ENCODE measurements at regions not wholly inside any gene's neighbourhood (a gene's known extent, or its start where the extent isn't known, plus 50 kb on each side); places are given as distances from the start of the nearest gene placed in this dataset.

DNA sequence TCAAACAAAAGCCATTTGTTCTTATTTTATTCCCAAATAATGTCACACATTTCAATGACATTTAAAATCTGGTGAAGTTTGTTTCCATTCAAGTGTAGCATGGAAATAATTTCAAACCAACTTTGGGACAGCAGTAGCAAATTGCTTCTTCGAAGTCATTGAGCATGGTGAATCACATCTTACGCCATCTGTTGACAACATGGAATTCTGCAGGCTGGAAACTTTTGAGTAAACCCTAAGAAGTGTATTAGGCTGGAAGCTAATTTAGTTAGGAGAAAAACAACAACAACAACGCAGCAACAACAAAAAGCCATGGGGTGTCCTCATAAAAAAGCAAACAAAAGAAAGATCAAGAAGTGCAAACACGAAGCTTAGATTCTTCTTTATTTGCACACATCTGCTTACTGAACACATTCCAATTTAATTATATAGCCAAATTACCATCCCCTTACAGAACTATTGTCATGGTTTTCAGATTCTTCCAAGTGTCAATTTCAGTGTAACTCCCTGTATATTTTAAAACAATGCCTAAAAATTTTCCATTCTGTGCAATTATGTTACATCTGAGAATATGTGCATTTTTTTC, 659.0 kb upstream of the CDH7 start:
- WGBS, 2 donors, result 14 to 24% methylated on average over 4 of the region's 4 CpGs
- no peak overlapping the region for H3K27ac ChIP-seq (ENCODE audit: low read depth in 2 of 2, low read length in 1 of 2)
- no peaks in the 10 kb centered on the region for H3K4me1 ChIP-seq (ENCODE audit: control insufficient read depth in 2 of 2, insufficient read depth in 2 of 2, low read length in 1 of 2)
- no peaks in the 10 kb centered on the region for H3K9me3 ChIP-seq (ENCODE audit: control insufficient read depth in 2 of 2, insufficient read depth in 1 of 2, low read depth in 1 of 2, low read length in 1 of 2)
- no peaks in the 10 kb centered on the region for H3K27me3 ChIP-seq (ENCODE audit: control insufficient read depth in 1 of 2, insufficient read depth in 2 of 2, low read length in 2 of 2)
- H3K4me3 ChIP-seq (ENCODE audit: low read depth in 1 of 2, low read length in 2 of 2), result no peak overlapping the region
- no peaks in the 10 kb centered on the region for H3K36me3 ChIP-seq (ENCODE audit: control insufficient read depth in 2 of 2, insufficient read depth in 2 of 2, low read length in 1 of 2)

DNA sequence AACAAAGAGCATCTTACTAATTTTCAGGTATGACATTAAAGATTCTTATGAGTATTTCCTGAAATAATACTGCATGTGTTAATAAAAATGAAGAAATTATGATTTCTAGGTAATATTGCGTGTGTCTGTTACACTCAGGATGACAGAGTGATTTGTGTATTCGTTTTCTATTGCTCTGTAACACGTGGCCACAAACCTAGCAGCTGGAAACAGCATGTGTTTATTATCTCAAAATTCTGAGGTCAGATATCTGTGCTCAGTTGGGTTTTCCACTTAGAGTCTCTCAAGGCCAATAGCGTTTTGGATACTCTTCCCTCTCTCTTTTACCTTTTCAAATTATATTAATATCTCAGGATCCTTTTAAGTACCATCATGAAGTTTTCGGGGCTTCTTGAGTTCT, 667.9 kb upstream of the CDH7 start:
- H3K4me3 ChIP-seq (ENCODE audit: low read depth in 1 of 2, low read length in 2 of 2), result no peak overlapping the region
- H3K9me3 ChIP-seq (ENCODE audit: control insufficient read depth in 2 of 2, insufficient read depth in 1 of 2, low read depth in 1 of 2, low read length in 1 of 2), result no peaks in the 10 kb centered on the region
- H3K27me3 ChIP-seq (ENCODE audit: control insufficient read depth in 1 of 2, insufficient read depth in 2 of 2, low read length in 2 of 2), result no peaks in the 10 kb centered on the region
- WGBS, 2 donors, result 58 to 60% methylated on average over 5 of the region's 5 CpGs
- no peaks in the 10 kb centered on the region for H3K36me3 ChIP-seq (ENCODE audit: control insufficient read depth in 2 of 2, insufficient read depth in 2 of 2, low read length in 1 of 2)
- H3K4me1 ChIP-seq (ENCODE audit: control insufficient read depth in 2 of 2, insufficient read depth in 2 of 2, low read length in 1 of 2), result no peaks in the 10 kb centered on the region
- no peak overlapping the region for H3K27ac ChIP-seq (ENCODE audit: low read depth in 2 of 2, low read length in 1 of 2)

DNA sequence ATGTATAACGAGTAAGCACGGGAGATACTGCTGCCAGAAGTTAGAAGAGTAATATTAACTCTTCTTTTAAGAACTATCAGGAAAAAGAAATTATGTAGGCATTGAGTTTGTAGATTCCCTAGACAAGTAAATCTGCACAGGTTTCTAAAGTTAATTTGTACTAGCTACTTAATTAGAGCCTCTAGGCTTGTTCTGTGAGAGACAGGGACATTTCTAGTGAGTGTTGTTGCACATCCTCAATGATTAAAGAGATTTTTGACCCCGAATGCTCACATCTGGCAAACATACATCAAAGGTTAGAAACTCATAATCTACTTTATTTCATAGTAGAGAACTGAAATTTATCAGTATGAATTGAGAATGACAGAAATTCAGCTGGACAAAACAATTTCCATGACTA, 669.0 kb upstream of the CDH7 start:
- 58 to 63% methylated on average over 3 of the region's 3 CpGs for WGBS, 2 donors

DNA sequence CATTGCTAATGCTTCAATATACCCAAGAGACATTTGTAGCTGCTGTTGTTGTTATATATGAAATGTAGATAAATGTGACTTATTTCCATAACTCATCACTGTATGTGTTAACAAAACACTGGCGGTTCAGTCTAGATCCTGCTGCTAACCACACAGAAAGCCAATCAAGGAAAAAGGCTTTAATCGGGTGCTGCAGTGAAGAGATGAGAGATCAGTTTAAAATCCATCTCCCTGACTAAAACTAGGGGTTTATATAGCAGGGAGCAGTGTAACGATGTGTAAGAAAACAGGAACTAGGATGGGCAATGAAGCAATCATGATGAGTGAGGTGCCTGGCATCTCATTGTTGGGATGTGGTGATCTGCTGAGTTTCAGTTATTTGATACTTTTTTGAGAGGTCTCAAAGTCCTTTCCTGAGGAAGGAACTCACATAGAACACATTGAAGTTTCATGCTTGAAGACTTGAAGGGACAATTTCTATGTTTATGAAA, 677.7 kb upstream of the CDH7 start:
- Histone ChIP-seq H3K4me3 (ENCODE audit: low read depth in 1 of 2, low read length in 2 of 2) (no peak overlapping the region), H3K27ac (ENCODE audit: low read depth in 2 of 2, low read length in 1 of 2) (no peak overlapping the region), H3K4me1 (ENCODE audit: control insufficient read depth in 2 of 2, insufficient read depth in 2 of 2, low read length in 1 of 2) (no peaks in the 10 kb centered on the region), H3K9me3 (ENCODE audit: control insufficient read depth in 2 of 2, insufficient read depth in 1 of 2, low read depth in 1 of 2, low read length in 1 of 2) (peaks cover 0 to 2% of the 10 kb centered on the region in 2 donors), H3K27me3 (ENCODE audit: control insufficient read depth in 1 of 2, insufficient read depth in 2 of 2, low read length in 2 of 2) (no peaks in the 10 kb centered on the region), H3K36me3 (ENCODE audit: control insufficient read depth in 2 of 2, insufficient read depth in 2 of 2, low read length in 1 of 2) (no peaks in the 10 kb centered on the region)
- 76 to 82% methylated on average over 3 of the region's 3 CpGs for WGBS, 2 donors

More for the DNA sequence above, 669.0 kb upstream of the CDH7 start:
- Histone ChIP-seq H3K27me3 (ENCODE audit: control insufficient read depth in 1 of 2, insufficient read depth in 2 of 2, low read length in 2 of 2) (no peaks in the 10 kb centered on the region), H3K4me1 (ENCODE audit: control insufficient read depth in 2 of 2, insufficient read depth in 2 of 2, low read length in 1 of 2) (no peaks in the 10 kb centered on the region), H3K9me3 (ENCODE audit: control insufficient read depth in 2 of 2, insufficient read depth in 1 of 2, low read depth in 1 of 2, low read length in 1 of 2) (no peaks in the 10 kb centered on the region), H3K36me3 (ENCODE audit: control insufficient read depth in 2 of 2, insufficient read depth in 2 of 2, low read length in 1 of 2) (no peaks in the 10 kb centered on the region), H3K27ac (ENCODE audit: low read depth in 2 of 2, low read length in 1 of 2) (no peak overlapping the region), H3K4me3 (ENCODE audit: low read depth in 1 of 2, low read length in 2 of 2) (no peak overlapping the region)

DNA sequence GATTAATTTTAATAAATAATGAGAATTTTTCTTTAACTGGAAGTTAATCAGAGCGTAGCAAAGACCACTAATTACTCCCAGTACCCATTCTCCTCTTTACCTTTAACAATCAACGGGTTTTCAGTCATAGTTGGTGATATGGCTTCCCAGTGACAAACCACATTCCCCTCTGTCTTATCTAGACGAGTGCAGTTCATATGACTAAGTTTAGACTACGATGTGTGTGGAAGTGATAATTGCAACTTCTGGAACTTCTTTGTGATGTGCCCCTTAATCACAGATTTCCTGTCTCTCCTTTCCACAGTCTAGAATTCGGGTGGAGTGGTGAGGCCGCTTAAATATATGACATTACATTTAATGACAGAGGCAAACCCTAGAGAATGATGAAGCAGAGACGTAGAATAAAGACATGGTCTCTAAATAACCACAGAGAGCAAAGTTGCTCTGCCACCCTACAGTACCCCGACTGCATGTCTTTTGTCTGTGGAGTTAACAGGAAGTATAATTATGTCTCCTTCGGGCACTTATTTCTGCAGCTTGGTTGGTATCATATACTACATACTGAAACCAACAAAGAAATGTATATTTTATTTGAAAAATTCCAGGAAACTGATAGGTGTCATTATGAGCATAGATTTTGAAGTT, 693.3 kb upstream of the CDH7 start:
- Histone ChIP-seq H3K4me3 (ENCODE audit: low read depth in 1 of 2, low read length in 2 of 2) (no peak overlapping the region), H3K4me1 (ENCODE audit: control insufficient read depth in 2 of 2, insufficient read depth in 2 of 2, low read length in 1 of 2) (no peaks in the 10 kb centered on the region), H3K27me3 (ENCODE audit: control insufficient read depth in 1 of 2, insufficient read depth in 2 of 2, low read length in 2 of 2) (no peaks in the 10 kb centered on the region), H3K9me3 (ENCODE audit: control insufficient read depth in 2 of 2, insufficient read depth in 1 of 2, low read depth in 1 of 2, low read length in 1 of 2) (peaks cover 0 to 2% of the 10 kb centered on the region in 2 donors), H3K36me3 (ENCODE audit: control insufficient read depth in 2 of 2, insufficient read depth in 2 of 2, low read length in 1 of 2) (no peaks in the 10 kb centered on the region), H3K27ac (ENCODE audit: low read depth in 2 of 2, low read length in 1 of 2) (no peak overlapping the region)
- 61 to 64% methylated on average over 9 of the region's 9 CpGs for WGBS, 2 donors

DNA sequence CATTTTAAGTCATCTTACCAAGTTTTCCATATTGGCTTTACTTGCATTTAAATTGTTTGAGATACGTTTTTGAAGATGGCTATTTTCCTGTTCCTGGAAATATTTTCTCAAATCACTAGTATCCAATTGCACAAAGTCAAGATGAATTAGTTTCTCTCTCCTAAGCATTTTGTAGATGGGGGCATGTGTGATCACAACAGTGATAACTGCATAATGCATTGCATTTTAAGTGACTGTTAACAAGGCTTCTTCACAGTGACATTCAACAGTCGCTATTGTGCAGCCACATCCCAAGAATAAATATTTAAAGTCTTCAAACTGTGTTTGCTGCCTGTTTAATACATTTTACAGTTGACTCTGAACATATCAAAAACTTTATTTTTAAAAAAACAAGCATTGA, 694.2 kb upstream of the CDH7 start:
- peaks cover 0 to 2% of the 10 kb centered on the region in 2 donors for H3K9me3 ChIP-seq (ENCODE audit: control insufficient read depth in 2 of 2, insufficient read depth in 1 of 2, low read depth in 1 of 2, low read length in 1 of 2)
- H3K27me3 ChIP-seq (ENCODE audit: control insufficient read depth in 1 of 2, insufficient read depth in 2 of 2, low read length in 2 of 2), result no peaks in the 10 kb centered on the region
- no peaks in the 10 kb centered on the region for H3K36me3 ChIP-seq (ENCODE audit: control insufficient read depth in 2 of 2, insufficient read depth in 2 of 2, low read length in 1 of 2)
- no peak overlapping the region for H3K4me3 ChIP-seq (ENCODE audit: low read depth in 1 of 2, low read length in 2 of 2)
- no peak overlapping the region for H3K27ac ChIP-seq (ENCODE audit: low read depth in 2 of 2, low read length in 1 of 2)
- H3K4me1 ChIP-seq (ENCODE audit: control insufficient read depth in 2 of 2, insufficient read depth in 2 of 2, low read length in 1 of 2), result no peaks in the 10 kb centered on the region
- WGBS, 2 donors, result 56 to 74% methylated on average over 2 of the region's 2 CpGs

DNA sequence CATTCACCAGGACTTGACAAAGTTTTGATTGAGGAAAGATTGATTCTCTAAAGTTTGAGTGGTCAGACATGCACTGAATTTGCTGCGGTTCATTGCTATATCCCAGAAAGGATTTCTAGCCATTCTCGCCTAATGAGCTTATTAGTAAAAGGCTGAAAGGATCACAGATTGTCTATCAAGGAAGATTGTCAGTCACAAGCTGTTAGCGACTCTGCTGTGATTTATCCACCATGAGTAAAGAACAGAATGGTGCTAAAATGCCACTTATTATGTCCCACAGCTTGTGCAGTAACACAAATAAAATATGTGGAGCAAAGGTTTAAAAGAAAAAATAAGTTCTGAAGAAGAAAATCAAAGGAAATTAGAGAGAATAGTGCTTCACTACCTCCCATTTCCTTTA, 701.2 kb upstream of the CDH7 start:
- H3K4me1 ChIP-seq (ENCODE audit: control insufficient read depth in 2 of 2, insufficient read depth in 2 of 2, low read length in 1 of 2), result no peaks in the 10 kb centered on the region
- 72% methylated on average over 3 of the region's 3 CpGs for WGBS, 2 donors
- H3K4me3 ChIP-seq (ENCODE audit: low read depth in 1 of 2, low read length in 2 of 2), result no peak overlapping the region
- no peaks in the 10 kb centered on the region for H3K36me3 ChIP-seq (ENCODE audit: control insufficient read depth in 2 of 2, insufficient read depth in 2 of 2, low read length in 1 of 2)
- H3K27me3 ChIP-seq (ENCODE audit: control insufficient read depth in 1 of 2, insufficient read depth in 2 of 2, low read length in 2 of 2), result no peaks in the 10 kb centered on the region
- no peaks in the 10 kb centered on the region for H3K9me3 ChIP-seq (ENCODE audit: control insufficient read depth in 2 of 2, insufficient read depth in 1 of 2, low read depth in 1 of 2, low read length in 1 of 2)
- H3K27ac ChIP-seq (ENCODE audit: low read depth in 2 of 2, low read length in 1 of 2), result no peak overlapping the region

DNA sequence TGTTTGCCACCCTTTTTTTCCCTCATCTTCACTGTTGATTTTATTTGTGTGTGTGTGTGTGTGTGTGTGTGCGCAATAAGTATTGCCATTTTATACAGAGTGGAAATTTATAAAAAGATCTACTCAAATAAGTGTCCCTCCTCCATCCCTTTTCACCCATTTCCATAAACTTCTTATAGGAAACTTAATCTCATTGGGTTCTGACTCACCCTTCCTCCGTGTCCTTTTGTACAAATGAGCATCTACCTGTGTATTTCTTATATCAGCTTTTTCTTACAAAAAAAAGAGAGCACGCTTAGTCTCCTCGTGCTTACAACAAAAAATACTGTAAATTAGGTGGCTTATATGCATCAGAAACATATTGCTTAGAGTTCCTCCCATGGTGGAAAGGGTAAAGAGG, 711.2 kb upstream of the CDH7 start:
- 80 to 84% methylated on average over 4 of the region's 4 CpGs for WGBS, 2 donors
- Histone ChIP-seq H3K4me3 (ENCODE audit: low read depth in 1 of 2, low read length in 2 of 2) (no peak overlapping the region), H3K4me1 (ENCODE audit: control insufficient read depth in 2 of 2, insufficient read depth in 2 of 2, low read length in 1 of 2) (no peaks in the 10 kb centered on the region), H3K27ac (ENCODE audit: low read depth in 2 of 2, low read length in 1 of 2) (no peak overlapping the region), H3K36me3 (ENCODE audit: control insufficient read depth in 2 of 2, insufficient read depth in 2 of 2, low read length in 1 of 2) (no peaks in the 10 kb centered on the region), H3K9me3 (ENCODE audit: control insufficient read depth in 2 of 2, insufficient read depth in 1 of 2, low read depth in 1 of 2, low read length in 1 of 2) (peaks cover 0 to 4% of the 10 kb centered on the region in 2 donors), H3K27me3 (ENCODE audit: control insufficient read depth in 1 of 2, insufficient read depth in 2 of 2, low read length in 2 of 2) (no peaks in the 10 kb centered on the region)

DNA sequence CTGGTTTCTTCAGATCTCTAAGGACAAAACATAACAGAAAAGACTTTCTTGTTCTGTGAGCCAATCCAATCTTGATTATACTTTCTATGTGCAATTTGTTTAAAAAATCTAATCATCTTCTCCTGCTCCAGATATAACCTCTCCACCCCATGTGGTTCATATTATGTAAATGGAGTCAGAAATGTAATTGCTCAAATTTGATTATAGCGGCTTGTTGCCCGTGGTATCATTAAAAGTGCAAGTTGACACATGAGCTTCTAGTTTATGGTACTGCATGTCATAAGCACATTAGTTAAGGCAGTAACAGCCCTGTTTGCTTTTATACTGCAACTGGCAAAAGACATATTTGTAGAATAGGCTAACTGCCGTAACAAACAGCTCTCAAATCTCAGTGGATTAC, 715.1 kb upstream of the CDH7 start:
- H3K4me3 ChIP-seq (ENCODE audit: low read depth in 1 of 2, low read length in 2 of 2), result no peak overlapping the region
- H3K27ac ChIP-seq (ENCODE audit: low read depth in 2 of 2, low read length in 1 of 2), result no peak overlapping the region
- H3K4me1 ChIP-seq (ENCODE audit: control insufficient read depth in 2 of 2, insufficient read depth in 2 of 2, low read length in 1 of 2), result no peaks in the 10 kb centered on the region
- 58 to 65% methylated on average over 3 of the region's 3 CpGs for WGBS, 2 donors
- H3K36me3 ChIP-seq (ENCODE audit: control insufficient read depth in 2 of 2, insufficient read depth in 2 of 2, low read length in 1 of 2), result no peaks in the 10 kb centered on the region
- H3K9me3 ChIP-seq (ENCODE audit: control insufficient read depth in 2 of 2, insufficient read depth in 1 of 2, low read depth in 1 of 2, low read length in 1 of 2), result peaks cover 0 to 4% of the 10 kb centered on the region in 2 donors
- no peaks in the 10 kb centered on the region for H3K27me3 ChIP-seq (ENCODE audit: control insufficient read depth in 1 of 2, insufficient read depth in 2 of 2, low read length in 2 of 2)

DNA sequence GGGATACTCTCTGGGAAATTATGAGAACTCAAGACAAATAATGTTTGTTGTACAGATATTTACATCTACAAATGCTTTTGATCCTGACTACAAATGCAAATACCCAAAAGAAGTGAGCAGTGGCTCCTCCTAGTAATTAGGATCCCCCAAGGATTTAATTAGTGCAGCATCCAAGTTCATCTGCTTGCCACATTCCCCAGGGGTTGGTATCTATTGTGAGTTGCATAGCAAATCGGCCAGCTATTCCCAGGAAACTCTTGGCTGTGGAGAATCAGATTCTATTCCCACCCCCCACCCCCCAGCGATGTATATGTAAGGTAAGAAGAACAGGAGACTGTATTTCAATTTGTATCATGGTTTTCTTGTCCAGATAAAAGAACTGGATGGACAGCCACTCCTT, 725.1 kb upstream of the CDH7 start:
- no peaks in the 10 kb centered on the region for H3K27me3 ChIP-seq (ENCODE audit: control insufficient read depth in 1 of 2, insufficient read depth in 2 of 2, low read length in 2 of 2)
- no peak overlapping the region for H3K4me3 ChIP-seq (ENCODE audit: low read depth in 1 of 2, low read length in 2 of 2)
- H3K36me3 ChIP-seq (ENCODE audit: control insufficient read depth in 2 of 2, insufficient read depth in 2 of 2, low read length in 1 of 2), result no peaks in the 10 kb centered on the region
- H3K27ac ChIP-seq (ENCODE audit: low read depth in 2 of 2, low read length in 1 of 2), result no peak overlapping the region
- 37 to 56% methylated on average over 2 of the region's 2 CpGs for WGBS, 2 donors
- peaks cover 3% of the 10 kb centered on the region in 2 donors for H3K9me3 ChIP-seq (ENCODE audit: control insufficient read depth in 2 of 2, insufficient read depth in 1 of 2, low read depth in 1 of 2, low read length in 1 of 2)
- H3K4me1 ChIP-seq (ENCODE audit: control insufficient read depth in 2 of 2, insufficient read depth in 2 of 2, low read length in 1 of 2), result no peaks in the 10 kb centered on the region

All from esophagus (tissue), 2 donors.